ENCODE measurements at regions not wholly inside any gene's neighbourhood (a gene's known extent, or its start where the extent isn't known, plus 50 kb on each side); places are given as distances from the start of the nearest gene placed in this dataset.

- H3K4me3 ChIP-seq (ENCODE audit: low read depth, low read length), result no peak overlapping the region
- no peak for DNase-seq (ENCODE audit: low read depth)
- TF ChIP-seq MYC (IDR thresholded peaks at IDR 0.05; ENCODE audit: low read depth, low read length) (no peak), CTCF (IDR thresholded peaks at IDR 0.05; ENCODE audit: low read depth, low read length) (no peak), POLR2A (IDR thresholded peaks at IDR 0.05; ENCODE audit: extremely low read depth, insufficient read length) (no peak)
- TF ChIP-seq, protein P1, sequence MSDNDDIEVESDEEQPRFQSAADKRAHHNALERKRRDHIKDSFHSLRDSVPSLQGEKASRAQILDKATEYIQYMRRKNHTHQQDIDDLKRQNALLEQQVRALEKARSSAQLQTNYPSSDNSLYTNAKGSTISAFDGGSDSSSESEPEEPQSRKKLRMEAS (IDR thresholded peaks at IDR 0.05; ENCODE audit: low read depth, low read length), result no peak
Observed at GRCh38 chr13:103142151-103142550, 75.9 kb upstream of the SLC10A2 start.

DNA sequence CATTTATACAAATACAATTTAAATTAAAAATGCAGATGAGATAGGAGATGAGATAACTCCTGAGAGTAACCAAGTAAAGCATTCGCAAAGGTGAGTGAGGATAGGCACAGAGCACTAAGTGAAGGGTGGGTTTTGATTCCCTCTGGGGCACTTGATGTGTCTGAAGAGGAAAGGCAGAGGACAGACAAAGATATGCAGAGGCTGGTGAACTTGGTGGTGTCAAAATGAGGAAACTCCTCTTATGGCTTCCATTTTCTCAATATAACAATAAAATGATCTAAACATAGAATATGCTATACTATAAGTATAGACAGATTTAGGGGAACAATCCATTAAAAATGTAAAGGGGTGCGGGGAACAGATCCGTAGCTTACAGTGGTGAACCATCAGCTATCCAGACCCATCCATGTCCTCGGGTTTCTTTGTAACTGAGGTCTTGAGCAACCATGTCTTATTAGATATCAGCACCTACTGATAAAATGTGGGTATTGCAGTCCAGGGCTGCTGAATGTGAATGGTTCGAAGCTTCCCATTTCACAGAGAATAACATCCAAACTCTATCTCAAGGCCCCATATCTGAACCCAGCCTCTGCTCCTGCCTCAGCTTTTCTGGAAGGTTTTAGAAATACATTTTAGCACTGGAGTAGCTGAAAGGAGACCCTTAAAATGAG lies 73.9 kb upstream of the SLC10A2 start:
- no peak overlapping the region for H3K4me3 ChIP-seq (ENCODE audit: low read depth, low read length)
- no peak for TF ChIP-seq POLR2A (IDR thresholded peaks at IDR 0.05; ENCODE audit: extremely low read depth, insufficient read length)
- peak; percentile 48 for TF ChIP-seq CTCF (IDR thresholded peaks at IDR 0.05; ENCODE audit: low read depth, low read length)
- DNase-seq (ENCODE audit: low read depth), result peak; percentile 53

- no peak for TF ChIP-seq MYC (IDR thresholded peaks at IDR 0.05; ENCODE audit: low read depth, low read length)
- TF ChIP-seq CTCF (IDR thresholded peaks at IDR 0.05; ENCODE audit: low read depth, low read length), result no peak
- TF ChIP-seq, protein P1 (IDR thresholded peaks at IDR 0.05; ENCODE audit: low read depth, low read length), result no peak
- TF ChIP-seq POLR2A (IDR thresholded peaks at IDR 0.05; ENCODE audit: extremely low read depth, insufficient read length), result no peak
- peak; percentile 29 for DNase-seq (ENCODE audit: low read depth)
- H3K4me3 ChIP-seq (ENCODE audit: low read depth, low read length), result no peak overlapping the region
Observed at GRCh38 chr13:103134271-103134670, 68.1 kb upstream of the SLC10A2 start.

- no peak overlapping the region for H3K4me3 ChIP-seq (ENCODE audit: low read depth, low read length)
- no peak for DNase-seq (ENCODE audit: low read depth)
- TF ChIP-seq MYC (IDR thresholded peaks at IDR 0.05; ENCODE audit: low read depth, low read length) (no peak), POLR2A (IDR thresholded peaks at IDR 0.05; ENCODE audit: extremely low read depth, insufficient read length) (no peak), CTCF (IDR thresholded peaks at IDR 0.05; ENCODE audit: low read depth, low read length) (no peak)
- TF ChIP-seq, protein P1 (IDR thresholded peaks at IDR 0.05; ENCODE audit: low read depth, low read length), result no peak
Observed at GRCh38 chr13:103133556-103133955, 67.3 kb upstream of the SLC10A2 start.

- DNase-seq (ENCODE audit: low read depth), result no peak
- TF ChIP-seq POLR2A (IDR thresholded peaks at IDR 0.05; ENCODE audit: extremely low read depth, insufficient read length) (no peak), CTCF (IDR thresholded peaks at IDR 0.05; ENCODE audit: low read depth, low read length) (no peak), MYC (IDR thresholded peaks at IDR 0.05; ENCODE audit: low read depth, low read length) (no peak)
- TF ChIP-seq, protein P1 (IDR thresholded peaks at IDR 0.05; ENCODE audit: low read depth, low read length), result no peak
- H3K4me3 ChIP-seq (ENCODE audit: low read depth, low read length), result no peak overlapping the region
Observed at GRCh38 chr13:103130681-103131210, 64.5 kb upstream of the SLC10A2 start.

All from NB4 (cell line).